Hepatocyte (in vitro differentiated cells): ENCODE measurements at regions not wholly inside any gene's neighbourhood (a gene's known extent, or its start where the extent isn't known, plus 50 kb on each side); places are given as distances from the start of the nearest gene placed in this dataset.

Source experiments
- EZH2 ChIP-seq: fragments of 200-600 bp; sonication (generic); IDR thresholded peaks from 2 replicates; pipeline ENCODE4 v1.6.1; 2016; ENCODE audit warnings: antibody characterized with exemption, mild to moderate bottlenecking, borderline replicate concordance
- EZH2phosphoT487 ChIP-seq: fragments of 200-600 bp; sonication (generic); IDR thresholded peaks from one replicate; pipeline ENCODE4 v1.6.1; 2018; ENCODE audit warnings: antibody characterized with exemption, mild to moderate bottlenecking, low read depth, moderate library complexity; ENCODE audit not compliant: unreplicated experiment, severe bottlenecking
- TF ChIP-seq, protein P1 (sequence below): fragments of 200-600 bp; sonication (generic); IDR thresholded peaks from 2 replicates; pipeline ENCODE4 v1.5.1; 2016; ENCODE audit warnings: antibody characterized with exemption, mild to moderate bottlenecking; ENCODE audit not compliant: poor library complexity

DNA sequence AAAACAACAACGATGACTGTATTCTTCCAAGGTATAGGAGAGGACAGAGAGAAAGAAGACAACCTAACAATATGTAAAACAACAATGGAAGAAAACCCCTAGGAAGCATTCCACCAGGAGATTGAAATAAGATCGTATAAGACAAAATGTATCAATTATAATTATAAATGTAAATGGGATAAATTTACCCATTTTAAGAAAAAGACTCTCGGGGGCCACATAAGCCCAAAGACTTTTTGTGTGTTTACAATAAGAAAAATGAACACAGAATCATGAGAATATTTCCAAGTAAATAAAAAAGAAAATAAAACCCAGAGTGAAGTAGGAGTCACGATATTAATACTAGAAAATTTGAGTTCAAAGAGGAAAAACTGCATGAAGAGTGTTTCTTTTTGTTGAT lies 126.4 kb downstream of the ASB1 start:
- TF ChIP-seq, protein P1, sequence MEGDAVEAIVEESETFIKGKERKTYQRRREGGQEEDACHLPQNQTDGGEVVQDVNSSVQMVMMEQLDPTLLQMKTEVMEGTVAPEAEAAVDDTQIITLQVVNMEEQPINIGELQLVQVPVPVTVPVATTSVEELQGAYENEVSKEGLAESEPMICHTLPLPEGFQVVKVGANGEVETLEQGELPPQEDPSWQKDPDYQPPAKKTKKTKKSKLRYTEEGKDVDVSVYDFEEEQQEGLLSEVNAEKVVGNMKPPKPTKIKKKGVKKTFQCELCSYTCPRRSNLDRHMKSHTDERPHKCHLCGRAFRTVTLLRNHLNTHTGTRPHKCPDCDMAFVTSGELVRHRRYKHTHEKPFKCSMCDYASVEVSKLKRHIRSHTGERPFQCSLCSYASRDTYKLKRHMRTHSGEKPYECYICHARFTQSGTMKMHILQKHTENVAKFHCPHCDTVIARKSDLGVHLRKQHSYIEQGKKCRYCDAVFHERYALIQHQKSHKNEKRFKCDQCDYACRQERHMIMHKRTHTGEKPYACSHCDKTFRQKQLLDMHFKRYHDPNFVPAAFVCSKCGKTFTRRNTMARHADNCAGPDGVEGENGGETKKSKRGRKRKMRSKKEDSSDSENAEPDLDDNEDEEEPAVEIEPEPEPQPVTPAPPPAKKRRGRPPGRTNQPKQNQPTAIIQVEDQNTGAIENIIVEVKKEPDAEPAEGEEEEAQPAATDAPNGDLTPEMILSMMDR = no peak
- no peak for TF ChIP-seq EZH2
- TF ChIP-seq EZH2phosphoT487 = no peak
